ENCODE measurements at regions not wholly inside any gene's neighbourhood (a gene's known extent, or its start where the extent isn't known, plus 50 kb on each side); places are given as distances from the start of the nearest gene placed in this dataset.
A peak's percentile ranks its signal among the peaks of the same experiment; 100 is the strongest.

- no peak for DNase-seq (ENCODE audit: low spot score)
Observed at GRCh38 chr2:125042727-125043126, 1017.6 kb downstream of the CNTNAP5 start.

DNA sequence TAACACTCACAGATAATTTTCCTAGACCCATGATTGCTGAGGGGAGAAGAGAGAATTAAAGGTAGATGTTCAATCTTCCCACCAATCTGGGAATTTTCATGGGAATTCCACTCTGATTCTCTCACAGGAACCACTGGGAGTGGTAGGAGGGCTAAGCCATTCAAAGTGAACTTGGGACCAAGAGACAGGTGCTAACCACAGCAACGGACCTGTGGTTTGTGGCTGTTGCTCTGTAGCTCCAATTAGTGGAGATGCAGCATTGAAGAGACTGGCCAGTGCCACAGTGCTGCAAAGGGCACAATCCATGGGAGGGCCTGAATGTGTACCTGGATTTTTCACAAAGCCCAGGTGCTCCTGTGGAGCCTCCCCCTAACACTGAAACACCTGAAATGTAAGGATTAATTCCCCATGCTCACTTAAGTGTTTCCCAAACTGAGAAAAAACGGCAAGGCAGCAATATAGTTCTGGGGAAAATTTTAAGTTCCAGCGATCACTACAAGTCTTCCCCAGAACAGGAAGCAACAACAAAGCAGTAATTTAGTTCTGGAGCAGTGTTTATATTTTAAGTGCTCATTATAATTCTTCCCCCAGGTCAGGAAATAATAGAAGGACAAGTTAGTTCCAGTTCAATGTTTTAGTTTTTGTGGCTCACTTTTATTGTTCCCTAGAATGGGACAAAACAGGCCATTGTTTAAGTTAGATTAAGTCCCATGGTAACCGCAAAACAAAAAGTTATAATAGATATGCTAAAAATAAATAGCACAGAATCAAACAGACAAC is 1045.8 kb downstream of the CNTNAP5 start:
- no peak for DNase-seq (ENCODE audit: low spot score)

- DNase-seq (ENCODE audit: low spot score), result no peak
Observed at GRCh38 chr2:125073440-125073839, 1048.4 kb downstream of the CNTNAP5 start.

DNA sequence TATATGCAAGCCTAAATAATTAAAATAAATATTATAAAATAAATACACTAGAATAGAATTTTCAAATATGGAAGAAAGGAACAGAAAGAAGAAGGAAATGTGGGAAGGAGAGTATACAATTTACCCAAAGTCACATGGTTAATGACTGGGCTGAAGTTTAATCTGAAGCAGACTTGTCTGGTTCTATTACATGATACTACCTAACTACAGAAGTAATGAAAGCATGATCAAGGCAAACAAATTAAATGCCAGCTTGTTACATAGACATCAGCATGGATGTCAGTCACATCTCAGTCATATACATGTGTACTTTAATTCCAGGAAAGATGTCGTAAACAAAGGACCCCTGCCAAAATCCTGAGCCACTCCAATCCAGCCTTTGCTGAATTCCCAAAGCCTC is 1060.8 kb downstream of the CNTNAP5 start:
- no peak for DNase-seq (ENCODE audit: low spot score)

DNA sequence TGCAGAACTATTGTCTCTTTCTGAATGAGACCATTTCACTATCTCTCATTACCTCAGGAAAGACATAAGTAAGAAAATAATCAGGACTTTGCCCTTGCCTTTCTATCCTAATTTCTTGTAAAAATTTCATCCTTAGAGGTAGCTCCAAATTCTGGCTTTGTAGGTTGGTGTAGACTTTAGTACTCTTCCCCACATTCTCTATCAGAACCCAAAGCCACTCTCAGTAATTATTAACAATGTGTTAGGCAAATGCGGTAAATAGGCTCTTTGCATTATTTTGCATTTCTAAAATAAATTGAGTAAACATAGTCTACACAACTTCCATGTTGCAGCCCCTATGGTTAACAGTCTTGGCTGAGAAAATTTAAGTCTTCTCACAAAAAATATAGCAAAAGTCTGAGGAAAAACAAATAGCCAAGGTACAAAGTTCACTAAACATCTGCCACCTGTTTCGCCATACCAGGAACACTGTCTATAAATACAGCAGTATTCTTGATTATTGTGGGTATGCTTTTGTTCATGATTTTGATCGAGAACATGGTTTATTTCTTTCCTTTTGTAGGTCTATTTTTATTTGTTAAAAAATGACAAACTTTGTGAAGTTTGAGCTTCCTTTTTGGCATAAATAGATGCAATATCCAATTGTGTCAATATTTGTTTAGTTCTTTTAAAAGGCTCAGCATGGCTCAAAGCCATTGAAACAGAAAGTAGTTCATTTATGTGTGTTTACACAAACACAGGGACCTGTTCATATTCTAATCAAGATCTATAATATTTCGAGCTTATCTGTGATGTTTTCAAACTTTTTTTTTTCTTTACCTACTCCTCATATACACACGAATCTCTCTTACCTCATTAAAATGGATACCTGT is 1061.5 kb downstream of the CNTNAP5 start:
- no peak for DNase-seq (ENCODE audit: low spot score)

GRCh38 chr2:125092276-125093009 is 1067.4 kb downstream of the CNTNAP5 start:
- DNase-seq (ENCODE audit: low spot score), result no peak

- DNase-seq (ENCODE audit: low spot score), result no peak
Observed at GRCh38 chr2:125095826-125096225, 1070.7 kb downstream of the CNTNAP5 start.

- DNase-seq (ENCODE audit: low spot score), result no peak
Observed at GRCh38 chr2:125106710-125107109, 1081.6 kb downstream of the CNTNAP5 start.

GRCh38 chr2:125107446-125107845 is 1082.4 kb downstream of the CNTNAP5 start:
- DNase-seq (ENCODE audit: low spot score), result no peak

GRCh38 chr2:125108251-125108650 is 1083.2 kb downstream of the CNTNAP5 start:
- DNase-seq (ENCODE audit: low spot score), result no peak

GRCh38 chr2:125125902-125126301 is 1100.8 kb downstream of the CNTNAP5 start:
- DNase-seq (ENCODE audit: low spot score), result peak; percentile 1

- DNase-seq (ENCODE audit: low spot score), result no peak
Observed at GRCh38 chr2:125160947-125161346, 1135.9 kb downstream of the CNTNAP5 start.

- peak; percentile 1 for DNase-seq (ENCODE audit: low spot score)
Observed at GRCh38 chr2:125167152-125167551, 1142.1 kb downstream of the CNTNAP5 start.

DNA sequence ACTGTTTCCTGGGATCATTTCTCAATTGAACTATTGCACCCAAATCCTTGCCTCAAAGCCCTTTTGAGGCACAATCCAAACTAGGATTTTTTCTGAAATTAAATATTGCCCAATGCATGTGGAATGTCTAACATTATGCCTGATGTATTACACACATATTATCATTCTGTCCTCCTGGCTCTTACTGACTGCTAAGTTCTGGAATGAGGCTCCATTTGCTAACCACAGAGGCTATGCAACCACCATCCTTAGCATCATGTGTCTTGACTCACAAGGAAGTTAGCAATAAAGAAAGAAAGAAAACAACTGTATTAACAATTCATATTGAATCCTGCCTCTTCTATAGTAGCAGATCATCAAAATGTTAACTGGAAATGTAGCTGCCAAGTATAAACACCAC is 1142.7 kb downstream of the CNTNAP5 start:
- DNase-seq (ENCODE audit: low spot score), result peak; percentile 30

DNA sequence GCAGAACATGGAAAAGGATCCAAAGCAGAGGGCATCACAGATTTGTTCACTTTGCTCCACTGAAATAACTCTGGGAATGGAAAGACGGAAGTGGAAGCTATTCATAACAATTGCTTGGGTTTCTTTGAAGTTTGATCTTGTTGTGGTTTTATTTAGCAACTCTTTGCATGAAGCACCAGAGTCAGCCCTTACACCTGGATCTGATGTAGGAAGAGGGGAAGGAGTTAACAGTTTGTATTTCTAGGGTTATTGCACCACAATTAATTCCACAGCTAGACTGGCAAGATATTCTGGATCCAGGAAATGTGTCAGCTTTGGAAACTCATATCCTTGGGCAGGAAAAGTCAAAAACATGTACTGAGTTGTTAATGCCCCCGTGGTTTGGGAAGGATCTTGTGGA is 1143.4 kb downstream of the CNTNAP5 start:
- DNase-seq (ENCODE audit: low spot score), result no peak

- DNase-seq (ENCODE audit: low spot score), result no peak
Observed at GRCh38 chr2:125169022-125169763, 1144.1 kb downstream of the CNTNAP5 start.

DNA sequence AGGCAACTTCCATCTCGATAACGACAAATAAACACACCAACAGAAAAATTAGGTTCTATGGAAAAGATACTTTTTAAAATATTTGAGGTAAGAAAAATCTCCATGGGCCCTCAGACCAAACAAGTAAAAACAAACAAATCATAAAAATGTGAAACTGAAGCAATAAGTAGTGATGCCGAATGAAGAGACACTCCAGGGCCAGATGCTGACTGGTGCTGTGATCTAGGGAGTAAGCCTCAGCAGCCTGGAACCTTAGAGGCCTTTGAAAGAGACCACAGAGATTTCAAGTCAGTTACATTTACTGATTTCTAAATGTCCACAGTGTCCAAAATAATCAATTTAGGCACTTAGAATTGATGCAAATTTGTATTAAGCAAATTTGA is 1144.7 kb downstream of the CNTNAP5 start:
- no peak for DNase-seq (ENCODE audit: low spot score)

GRCh38 chr2:125172181-125172580 is 1147.1 kb downstream of the CNTNAP5 start:
- DNase-seq (ENCODE audit: low spot score), result no peak

- DNase-seq (ENCODE audit: low spot score), result no peak
Observed at GRCh38 chr2:125175415-125175814, 1150.3 kb downstream of the CNTNAP5 start.

DNA sequence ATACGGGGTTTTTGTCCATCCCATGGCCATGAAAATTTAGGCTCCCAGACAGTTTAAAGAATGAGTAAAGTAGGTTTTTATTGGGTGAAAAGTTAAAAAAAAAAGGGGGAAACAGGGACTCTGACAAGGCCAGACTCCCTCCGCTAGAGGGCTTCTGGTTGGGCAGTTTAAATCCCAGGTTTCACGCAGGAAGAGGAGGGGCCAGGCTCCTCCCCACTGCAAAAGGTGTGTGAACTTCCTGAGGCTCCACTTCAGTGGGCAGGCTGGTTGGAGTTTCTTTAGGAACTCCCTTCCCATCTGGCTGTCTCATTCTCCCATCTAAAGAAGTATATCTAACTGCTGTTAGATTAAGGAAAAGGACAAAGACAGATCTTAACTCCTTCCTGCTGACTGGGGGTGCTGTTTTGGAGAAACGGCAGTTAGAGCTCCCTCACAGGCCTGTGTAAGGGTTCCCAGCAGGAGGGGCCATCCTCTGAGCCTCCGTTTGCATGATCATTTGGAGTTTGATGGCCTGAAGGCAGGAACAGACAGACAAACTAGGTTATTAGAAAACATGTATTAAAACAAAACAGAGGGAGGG is 1160.7 kb downstream of the CNTNAP5 start:
- no peak for DNase-seq (ENCODE audit: low spot score)

- no peak for DNase-seq (ENCODE audit: low spot score)
Observed at GRCh38 chr2:125207431-125207830, 1182.3 kb downstream of the CNTNAP5 start.
